ENCODE measurements at regions not wholly inside any gene's neighbourhood (a gene's known extent, or its start where the extent isn't known, plus 50 kb on each side); places are given as distances from the start of the nearest gene placed in this dataset.

- no peaks in the 10 kb centered on the region for H3K27me3 Mint-ChIP-seq
- H3K36me3 ChIP-seq (ENCODE audit: insufficient read depth, low read length), result no peaks in the 10 kb centered on the region
- H3K27ac Mint-ChIP-seq, result no peak overlapping the region
- ATAC-seq (ENCODE audit: poor library complexity) (no peak), DNase-seq (no peak)
- H3K36me3 Mint-ChIP-seq (ENCODE audit: low read depth), result no peaks in the 10 kb centered on the region
- no peak overlapping the region for H3K4me3 Mint-ChIP-seq
- no peak overlapping the region for H3K27ac ChIP-seq (ENCODE audit: low read depth in 1 of 2, low read length in 2 of 2)
- peaks cover 5% of the 10 kb centered on the region for H3K9me3 Mint-ChIP-seq
- H3K9me3 ChIP-seq (ENCODE audit: control insufficient read depth in 1 of 2, insufficient read depth in 1 of 2, low read length in 2 of 2), result peaks cover 0 to 4% of the 10 kb centered on the region in 2 experiments
- no peak overlapping the region for H3K4me3 ChIP-seq (ENCODE audit: low read length)
- POLR2A ChIA-PET, result no interaction called here
- intact Hi-C loops (cut with DNase I, micrococcal nuclease), result no loop called here
- CTCF ChIA-PET, result no interaction called here
- H3K4me1 ChIP-seq (ENCODE audit: insufficient read depth, low read length), result no peaks in the 10 kb centered on the region
- no peaks in the 10 kb centered on the region for H3K4me1 Mint-ChIP-seq (ENCODE audit: low read depth)
- H3K27me3 ChIP-seq (ENCODE audit: control insufficient read depth in 1 of 2, insufficient read depth in 2 of 2, low read length in 2 of 2), result no peaks in the 10 kb centered on the region
- no peak for TF ChIP-seq CTCF (IDR thresholded peaks at IDR 0.05)
These were observed 728.9 kb downstream of the SLC16A7 start for GRCh38 chr12:60324746-60325145.

- Mint-ChIP-seq H3K27me3 (no peaks in the 10 kb centered on the region), H3K4me1 (ENCODE audit: low read depth) (no peaks in the 10 kb centered on the region), H3K9me3 (no peaks in the 10 kb centered on the region), H3K36me3 (ENCODE audit: low read depth) (no peaks in the 10 kb centered on the region), H3K27ac (no peak overlapping the region), H3K4me3 (no peak overlapping the region)
- H3K36me3 ChIP-seq (ENCODE audit: insufficient read depth, low read length), result no peaks in the 10 kb centered on the region
- ChIA-PET POLR2A (no interaction called here), CTCF (no interaction called here)
- no peaks in the 10 kb centered on the region for H3K9me3 ChIP-seq (ENCODE audit: control insufficient read depth in 1 of 2, insufficient read depth in 1 of 2, low read length in 2 of 2)
- intact Hi-C loops (cut with DNase I, micrococcal nuclease), result no loop called here
- H3K4me1 ChIP-seq (ENCODE audit: insufficient read depth, low read length), result no peaks in the 10 kb centered on the region
- TF ChIP-seq CTCF (IDR thresholded peaks at IDR 0.05), result no peak
- H3K27ac ChIP-seq (ENCODE audit: low read depth in 1 of 2, low read length in 2 of 2), result no peak overlapping the region
- no peaks in the 10 kb centered on the region for H3K27me3 ChIP-seq (ENCODE audit: control insufficient read depth in 1 of 2, insufficient read depth in 2 of 2, low read length in 2 of 2)
- ATAC-seq (ENCODE audit: poor library complexity) (no peak), DNase-seq (no peak)
- H3K4me3 ChIP-seq (ENCODE audit: low read length), result no peak overlapping the region
These were observed 737.6 kb downstream of the SLC16A7 start for GRCh38 chr12:60333461-60333860.

- Histone ChIP-seq H3K36me3 (ENCODE audit: insufficient read depth, low read length) (no peaks in the 10 kb centered on the region), H3K9me3 (ENCODE audit: control insufficient read depth in 1 of 2, insufficient read depth in 1 of 2, low read length in 2 of 2) (no peaks in the 10 kb centered on the region), H3K27ac (ENCODE audit: low read depth in 1 of 2, low read length in 2 of 2) (no peak overlapping the region), H3K4me3 (ENCODE audit: low read length) (no peak overlapping the region), H3K27me3 (ENCODE audit: control insufficient read depth in 1 of 2, insufficient read depth in 2 of 2, low read length in 2 of 2) (no peaks in the 10 kb centered on the region), H3K4me1 (ENCODE audit: insufficient read depth, low read length) (no peaks in the 10 kb centered on the region)
- Mint-ChIP-seq H3K4me3 (no peak overlapping the region), H3K27ac (no peak overlapping the region), H3K4me1 (ENCODE audit: low read depth) (no peaks in the 10 kb centered on the region), H3K9me3 (no peaks in the 10 kb centered on the region), H3K36me3 (ENCODE audit: low read depth) (no peaks in the 10 kb centered on the region), H3K27me3 (no peaks in the 10 kb centered on the region)
- ChIA-PET POLR2A (no interaction called here), CTCF (no interaction called here)
- ATAC-seq (ENCODE audit: poor library complexity) (no peak), DNase-seq (no peak)
- intact Hi-C loops (cut with DNase I, micrococcal nuclease), result no loop called here
- no peak for TF ChIP-seq CTCF (IDR thresholded peaks at IDR 0.05)
These were observed 739.9 kb downstream of the SLC16A7 start for GRCh38 chr12:60335745-60336144.
